ENCODE measurements at regions not wholly inside any gene's neighbourhood (a gene's known extent, or its start where the extent isn't known, plus 50 kb on each side); places are given as distances from the start of the nearest gene placed in this dataset.

DNA sequence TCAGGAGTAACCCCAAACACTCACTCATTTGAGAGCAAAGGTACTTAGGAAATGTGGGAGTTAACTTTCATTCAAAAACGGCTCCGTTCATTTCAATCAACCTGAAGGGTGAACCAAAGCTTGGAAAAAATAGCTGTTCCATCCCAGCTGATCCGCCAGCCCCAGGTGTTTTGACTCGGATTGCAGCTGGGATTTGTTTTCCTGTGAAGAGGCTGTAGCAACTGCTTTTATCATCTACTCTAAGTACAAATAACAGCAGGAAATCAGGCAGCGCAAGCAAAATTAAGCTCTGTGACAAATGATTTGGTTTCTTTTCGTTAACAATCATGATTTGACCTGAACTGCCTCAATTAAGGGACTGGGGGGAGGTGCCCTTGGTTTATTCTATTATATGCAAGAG lies 154.7 kb downstream of the BEND2 start:
- DNase-seq (ENCODE audit: low spot score), result no peak
- TF ChIP-seq, protein P1, sequence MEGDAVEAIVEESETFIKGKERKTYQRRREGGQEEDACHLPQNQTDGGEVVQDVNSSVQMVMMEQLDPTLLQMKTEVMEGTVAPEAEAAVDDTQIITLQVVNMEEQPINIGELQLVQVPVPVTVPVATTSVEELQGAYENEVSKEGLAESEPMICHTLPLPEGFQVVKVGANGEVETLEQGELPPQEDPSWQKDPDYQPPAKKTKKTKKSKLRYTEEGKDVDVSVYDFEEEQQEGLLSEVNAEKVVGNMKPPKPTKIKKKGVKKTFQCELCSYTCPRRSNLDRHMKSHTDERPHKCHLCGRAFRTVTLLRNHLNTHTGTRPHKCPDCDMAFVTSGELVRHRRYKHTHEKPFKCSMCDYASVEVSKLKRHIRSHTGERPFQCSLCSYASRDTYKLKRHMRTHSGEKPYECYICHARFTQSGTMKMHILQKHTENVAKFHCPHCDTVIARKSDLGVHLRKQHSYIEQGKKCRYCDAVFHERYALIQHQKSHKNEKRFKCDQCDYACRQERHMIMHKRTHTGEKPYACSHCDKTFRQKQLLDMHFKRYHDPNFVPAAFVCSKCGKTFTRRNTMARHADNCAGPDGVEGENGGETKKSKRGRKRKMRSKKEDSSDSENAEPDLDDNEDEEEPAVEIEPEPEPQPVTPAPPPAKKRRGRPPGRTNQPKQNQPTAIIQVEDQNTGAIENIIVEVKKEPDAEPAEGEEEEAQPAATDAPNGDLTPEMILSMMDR (IDR thresholded peaks at IDR 0.05; ENCODE audit: extremely low read depth, insufficient read depth, missing control alignments), result no peak
- in situ Hi-C loops (cut with MboI; ENCODE audit: low pct_unique_long_range_greater_than_20kb, low sequenced_read_pairs, unreplicated experiment), result no loop called here

DNA sequence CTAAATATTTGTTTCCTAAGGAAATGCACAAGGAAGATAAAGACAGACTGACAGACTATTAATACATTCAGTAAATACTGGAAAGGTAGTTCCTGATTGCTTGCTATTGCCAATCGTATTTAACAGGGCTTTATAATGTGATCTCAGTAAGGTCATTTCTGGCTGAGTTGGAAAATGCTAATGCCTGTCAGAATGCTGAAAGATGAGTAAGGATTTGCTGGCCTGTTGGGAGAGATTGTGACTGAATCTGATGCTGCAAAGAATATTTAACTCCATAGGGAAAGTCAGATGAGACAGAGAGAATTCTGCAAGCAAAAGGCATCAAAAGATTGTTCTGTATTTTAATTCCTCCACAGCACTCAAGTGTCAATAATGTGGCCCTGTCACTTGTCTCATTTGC lies 169.0 kb downstream of the BEND2 start:
- TF ChIP-seq, protein P1 (IDR thresholded peaks at IDR 0.05; ENCODE audit: extremely low read depth, insufficient read depth, missing control alignments), result no peak
- no peak for DNase-seq (ENCODE audit: low spot score)
- in situ Hi-C loops (cut with MboI; ENCODE audit: low pct_unique_long_range_greater_than_20kb, low sequenced_read_pairs, unreplicated experiment), result no loop called here

DNA sequence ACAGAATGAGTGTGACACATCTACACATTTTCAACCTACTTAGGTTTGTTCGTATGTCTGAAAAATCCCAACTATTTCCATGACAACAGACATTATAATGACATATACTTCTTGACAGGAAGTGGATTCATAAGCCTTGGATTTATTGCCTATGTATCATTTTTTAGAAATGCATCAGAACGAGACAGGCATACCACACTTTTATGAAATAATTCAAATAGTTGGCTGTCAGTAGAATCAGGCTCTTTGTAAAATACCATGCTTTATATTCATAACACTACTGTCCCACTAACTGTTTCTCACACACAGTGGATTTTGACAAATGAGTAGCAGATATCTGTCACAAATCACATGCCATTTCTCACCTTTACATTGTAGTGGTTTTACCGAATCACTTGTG lies 173.2 kb downstream of the BEND2 start:
- DNase-seq (ENCODE audit: low spot score), result no peak
- TF ChIP-seq, protein P1 (IDR thresholded peaks at IDR 0.05; ENCODE audit: extremely low read depth, insufficient read depth, missing control alignments), result no peak
- in situ Hi-C loops (cut with MboI; ENCODE audit: low pct_unique_long_range_greater_than_20kb, low sequenced_read_pairs, unreplicated experiment), result no loop called here

DNA sequence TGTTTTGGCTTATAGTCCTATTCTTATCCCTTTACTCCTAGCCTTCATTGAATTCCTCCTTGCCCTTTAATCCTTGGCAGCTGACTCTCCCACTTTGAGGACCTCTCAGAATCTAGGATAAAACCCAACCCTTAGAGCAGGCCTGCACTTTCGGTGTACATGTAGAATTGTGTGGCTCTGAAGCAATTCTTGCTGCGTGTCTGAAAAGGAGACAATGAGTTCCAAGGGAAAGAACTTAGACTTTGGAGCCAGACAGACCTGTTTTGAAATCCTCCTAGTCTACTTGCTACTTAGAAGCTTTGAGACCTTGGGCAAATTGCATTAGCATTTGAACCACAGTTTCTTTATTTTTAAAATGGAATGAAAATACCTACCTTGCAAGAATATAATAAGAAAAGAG lies 175.2 kb downstream of the BEND2 start:
- DNase-seq (ENCODE audit: low spot score), result no peak
- TF ChIP-seq, protein P1 (IDR thresholded peaks at IDR 0.05; ENCODE audit: extremely low read depth, insufficient read depth, missing control alignments), result no peak
- in situ Hi-C loops (cut with MboI; ENCODE audit: low pct_unique_long_range_greater_than_20kb, low sequenced_read_pairs, unreplicated experiment), result no loop called here

DNA sequence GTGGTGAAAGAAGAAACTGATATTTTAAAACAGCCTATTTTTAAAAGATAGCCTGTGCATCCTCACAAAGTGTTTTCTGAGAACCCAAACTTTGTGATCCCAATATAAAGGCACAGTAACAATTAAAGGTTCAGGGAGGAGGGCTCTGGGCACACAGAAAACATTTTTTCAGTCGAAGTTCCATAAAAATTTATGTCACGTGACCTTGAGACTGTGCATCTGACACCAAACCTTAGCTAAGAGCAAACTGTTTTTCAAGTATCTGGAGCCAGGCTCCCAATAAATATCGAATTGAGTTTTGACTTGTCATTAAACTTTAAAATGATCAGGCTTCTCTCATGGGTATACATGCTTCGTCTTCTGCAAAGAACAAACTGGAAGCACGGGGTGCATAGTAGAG lies 177.9 kb downstream of the BEND2 start:
- in situ Hi-C loops (cut with MboI; ENCODE audit: low pct_unique_long_range_greater_than_20kb, low sequenced_read_pairs, unreplicated experiment), result no loop called here
- no peak for DNase-seq (ENCODE audit: low spot score)
- TF ChIP-seq, protein P1 (IDR thresholded peaks at IDR 0.05; ENCODE audit: extremely low read depth, insufficient read depth, missing control alignments), result no peak

DNA sequence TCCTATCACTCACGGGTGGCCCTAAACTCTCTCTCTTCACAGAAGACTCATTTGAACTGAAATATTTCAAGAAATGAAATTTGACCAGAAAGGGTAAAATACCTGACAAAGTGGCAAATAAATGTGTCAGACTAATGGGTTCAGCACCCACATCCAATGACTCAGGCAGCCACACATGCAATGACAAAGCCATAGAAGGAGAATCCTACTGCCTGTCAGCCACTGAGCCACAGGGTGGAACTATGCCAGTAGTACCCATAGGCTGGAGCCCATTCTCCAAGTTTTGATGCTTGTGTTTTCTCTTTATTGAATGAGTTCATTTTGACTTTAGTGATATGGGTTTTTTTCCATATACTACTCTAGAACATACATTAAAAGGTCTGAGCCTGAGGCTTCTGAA lies 179.0 kb downstream of the BEND2 start:
- TF ChIP-seq, protein P1 (IDR thresholded peaks at IDR 0.05; ENCODE audit: extremely low read depth, insufficient read depth, missing control alignments), result no peak
- in situ Hi-C loops (cut with MboI; ENCODE audit: low pct_unique_long_range_greater_than_20kb, low sequenced_read_pairs, unreplicated experiment), result no loop called here

DNA sequence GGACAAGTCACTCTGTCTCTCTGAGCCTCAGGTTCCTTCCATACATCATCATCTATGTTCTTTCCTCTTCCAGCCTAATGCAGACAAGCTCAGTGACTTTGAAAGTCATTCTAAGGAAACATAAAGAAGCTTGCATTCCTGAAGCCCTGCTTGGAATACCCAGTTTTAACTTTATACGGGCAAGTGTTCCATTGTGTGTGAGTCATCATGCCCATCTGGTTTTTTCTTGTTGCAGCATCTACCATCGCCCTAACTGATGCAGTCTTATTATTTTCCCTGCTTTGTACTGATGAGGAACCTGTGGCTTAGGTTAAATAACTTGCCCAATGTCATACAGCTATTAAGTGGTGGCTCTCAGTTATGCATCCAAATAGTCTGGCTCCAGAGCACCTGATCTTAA lies 177.9 kb upstream of the RAI2 start:
- TF ChIP-seq, protein P1 (IDR thresholded peaks at IDR 0.05; ENCODE audit: extremely low read depth, insufficient read depth, missing control alignments), result no peak
- in situ Hi-C loops (cut with MboI; ENCODE audit: low pct_unique_long_range_greater_than_20kb, low sequenced_read_pairs, unreplicated experiment), result no loop called here
- DNase-seq (ENCODE audit: low spot score), result no peak

More for the DNA sequence above, 179.0 kb downstream of the BEND2 start:
- no peak for DNase-seq (ENCODE audit: low spot score)

All from GM13977 (cell line).